ENCODE measurements at regions not wholly inside any gene's neighbourhood (a gene's known extent, or its start where the extent isn't known, plus 50 kb on each side); places are given as distances from the start of the nearest gene placed in this dataset.

DNA sequence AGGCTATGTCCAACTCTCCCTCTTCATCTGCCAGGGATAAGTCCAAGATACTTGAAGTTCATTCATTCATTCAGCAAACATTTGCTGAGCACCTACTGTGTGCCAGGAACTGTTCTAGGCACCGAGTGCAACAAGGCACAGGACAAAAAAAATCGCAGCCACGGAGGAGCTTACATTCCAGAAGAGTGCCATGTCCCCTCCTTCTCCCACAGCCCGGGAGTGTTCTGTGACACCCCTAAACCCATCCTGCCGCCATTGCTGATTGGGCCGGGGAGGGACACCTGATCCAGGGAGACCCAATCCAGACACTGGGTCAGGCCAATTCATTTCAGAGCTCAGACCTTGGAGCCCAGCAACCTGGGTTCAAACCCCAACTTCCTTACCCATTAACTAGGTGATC is 58.1 kb upstream of the NEURL1B start:
- TF ChIP-seq, protein P1, sequence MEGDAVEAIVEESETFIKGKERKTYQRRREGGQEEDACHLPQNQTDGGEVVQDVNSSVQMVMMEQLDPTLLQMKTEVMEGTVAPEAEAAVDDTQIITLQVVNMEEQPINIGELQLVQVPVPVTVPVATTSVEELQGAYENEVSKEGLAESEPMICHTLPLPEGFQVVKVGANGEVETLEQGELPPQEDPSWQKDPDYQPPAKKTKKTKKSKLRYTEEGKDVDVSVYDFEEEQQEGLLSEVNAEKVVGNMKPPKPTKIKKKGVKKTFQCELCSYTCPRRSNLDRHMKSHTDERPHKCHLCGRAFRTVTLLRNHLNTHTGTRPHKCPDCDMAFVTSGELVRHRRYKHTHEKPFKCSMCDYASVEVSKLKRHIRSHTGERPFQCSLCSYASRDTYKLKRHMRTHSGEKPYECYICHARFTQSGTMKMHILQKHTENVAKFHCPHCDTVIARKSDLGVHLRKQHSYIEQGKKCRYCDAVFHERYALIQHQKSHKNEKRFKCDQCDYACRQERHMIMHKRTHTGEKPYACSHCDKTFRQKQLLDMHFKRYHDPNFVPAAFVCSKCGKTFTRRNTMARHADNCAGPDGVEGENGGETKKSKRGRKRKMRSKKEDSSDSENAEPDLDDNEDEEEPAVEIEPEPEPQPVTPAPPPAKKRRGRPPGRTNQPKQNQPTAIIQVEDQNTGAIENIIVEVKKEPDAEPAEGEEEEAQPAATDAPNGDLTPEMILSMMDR (IDR thresholded peaks at IDR 0.05; ENCODE audit: low read depth, low read length, missing control alignments): no peak
- DNase-seq (ENCODE audit: extremely low read depth, low read depth): no peak
- no peak overlapping the region for H3K4me3 ChIP-seq (replicated peaks; ENCODE audit: low read depth, low read length)

DNA sequence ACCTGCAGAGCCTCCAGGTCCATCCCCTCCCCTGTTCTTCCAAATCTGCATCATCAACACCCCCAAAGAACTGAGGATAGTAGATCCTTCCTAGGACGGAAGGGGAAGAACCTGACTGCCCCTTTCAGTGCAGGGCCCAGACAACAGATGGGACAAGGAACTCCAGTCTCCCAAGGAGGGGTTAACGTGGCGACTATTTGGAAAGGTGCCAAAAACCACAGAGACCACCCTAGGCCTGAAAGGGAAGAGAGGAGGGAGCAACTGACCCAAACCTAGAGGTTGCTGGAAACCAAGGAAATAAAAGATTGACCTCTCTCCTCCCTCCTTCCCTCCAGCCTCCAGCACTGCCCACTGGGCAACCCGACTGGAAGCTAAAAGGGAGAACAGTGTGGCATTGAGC is 59.7 kb upstream of the NEURL1B start:
- no peak for DNase-seq (ENCODE audit: extremely low read depth, low read depth)
- TF ChIP-seq, protein P1 (IDR thresholded peaks at IDR 0.05; ENCODE audit: low read depth, low read length, missing control alignments): no peak
- no peak overlapping the region for H3K4me3 ChIP-seq (replicated peaks; ENCODE audit: low read depth, low read length)

DNA sequence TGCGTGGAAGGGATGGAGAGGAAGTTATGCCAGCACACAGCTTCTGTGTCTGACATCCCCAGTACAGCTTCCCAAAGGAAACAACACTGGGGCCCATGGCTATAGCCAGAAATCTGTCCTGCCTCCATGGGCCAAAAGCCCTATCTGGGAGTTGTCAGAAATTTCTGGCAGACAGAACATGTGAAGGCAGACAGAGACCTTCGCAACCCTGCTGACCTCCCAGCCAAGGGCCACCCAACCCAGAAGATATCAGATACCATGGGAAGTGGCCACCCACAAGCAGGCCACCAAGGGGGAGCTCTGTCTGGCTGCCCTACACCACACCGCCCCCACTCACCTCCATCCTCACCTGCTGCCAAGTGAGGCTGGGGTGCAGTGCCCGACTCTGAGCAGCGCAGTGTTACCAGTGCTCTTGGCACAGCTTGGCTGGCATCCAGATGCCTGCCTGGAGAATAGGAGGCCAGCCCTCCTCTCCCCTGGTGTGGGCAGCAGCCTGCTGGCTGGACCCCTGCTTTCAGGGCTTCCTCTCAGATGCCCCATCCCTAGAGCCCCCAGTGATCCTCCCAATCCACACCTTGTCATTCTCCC is 61.6 kb upstream of the NEURL1B start:
- DNase-seq (ENCODE audit: extremely low read depth, low read depth): no peak
- TF ChIP-seq, protein P1 (IDR thresholded peaks at IDR 0.05; ENCODE audit: low read depth, low read length, missing control alignments): no peak
- H3K4me3 ChIP-seq (replicated peaks; ENCODE audit: low read depth, low read length): no peak overlapping the region

DNA sequence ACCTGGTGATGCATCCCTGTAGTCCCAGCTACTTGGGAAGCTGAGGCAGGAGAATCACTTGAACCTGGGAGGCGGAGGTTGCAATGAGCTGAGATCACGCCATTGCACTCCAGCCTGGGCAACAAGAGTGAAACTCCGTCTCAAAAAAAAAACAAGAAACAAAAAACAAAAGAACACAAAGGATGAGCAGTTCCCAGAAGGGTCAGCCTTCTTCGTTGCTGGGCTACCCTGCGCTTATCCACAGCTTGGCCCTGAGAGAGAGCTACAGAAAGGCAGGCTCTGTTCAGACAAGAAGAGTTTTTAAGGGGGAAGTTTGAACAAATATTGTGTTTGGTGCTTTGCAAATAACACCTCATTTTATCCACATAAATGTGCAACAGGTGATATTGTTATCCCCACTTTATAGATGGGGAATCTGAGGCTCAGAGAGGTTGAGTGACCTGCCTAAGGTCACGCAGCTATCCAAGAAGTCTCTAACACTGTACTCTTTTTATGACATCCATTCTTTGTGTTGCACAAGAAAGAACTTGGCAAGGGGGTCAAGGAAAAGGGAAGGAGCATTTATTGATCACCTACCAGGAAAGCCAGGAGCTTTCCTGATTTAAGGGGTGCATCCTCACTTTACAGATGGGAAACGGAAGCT is 63.7 kb upstream of the NEURL1B start:
- TF ChIP-seq, protein P1 (IDR thresholded peaks at IDR 0.05; ENCODE audit: low read depth, low read length, missing control alignments): no peak
- no peak for DNase-seq (ENCODE audit: extremely low read depth, low read depth)
- no peak overlapping the region for H3K4me3 ChIP-seq (replicated peaks; ENCODE audit: low read depth, low read length)

DNA sequence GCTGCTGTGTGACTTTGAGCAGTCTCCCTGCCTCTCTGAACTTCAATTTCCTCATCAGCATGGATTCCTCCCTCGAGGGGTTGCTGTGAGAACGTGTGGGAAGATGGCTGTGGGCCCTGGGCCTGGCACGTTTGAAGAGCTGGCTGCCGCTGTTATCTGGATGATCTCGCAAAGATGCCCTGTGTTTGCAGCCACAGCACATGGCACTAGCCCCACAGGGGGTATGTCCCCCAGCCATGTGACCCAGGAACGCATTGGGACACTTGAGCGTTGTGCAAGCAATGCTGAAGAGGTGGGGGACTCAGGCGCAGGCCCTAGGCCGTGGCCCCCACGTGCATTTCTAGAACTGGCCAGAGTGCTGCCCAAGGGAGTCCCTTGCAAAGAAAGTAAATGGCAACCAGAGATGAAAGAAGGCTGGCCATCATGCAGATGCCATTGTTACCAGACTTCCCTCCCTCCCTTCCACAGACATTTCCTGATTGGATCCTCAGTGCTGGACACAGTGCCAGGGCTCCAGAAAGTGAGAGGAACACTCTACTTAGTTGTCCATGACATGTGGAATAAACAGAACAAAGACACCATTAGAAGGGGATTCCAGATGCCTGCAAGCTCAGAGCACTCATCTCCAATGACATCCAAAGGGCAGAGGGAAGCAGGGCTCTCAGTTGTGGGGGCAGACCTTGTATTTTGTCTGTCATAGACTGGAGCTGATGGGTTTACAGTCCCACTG is 65.1 kb upstream of the NEURL1B start:
- DNase-seq (ENCODE audit: extremely low read depth, low read depth): no peak
- H3K4me3 ChIP-seq (replicated peaks; ENCODE audit: low read depth, low read length): no peak overlapping the region
- TF ChIP-seq, protein P1 (IDR thresholded peaks at IDR 0.05; ENCODE audit: low read depth, low read length, missing control alignments): no peak

DNA sequence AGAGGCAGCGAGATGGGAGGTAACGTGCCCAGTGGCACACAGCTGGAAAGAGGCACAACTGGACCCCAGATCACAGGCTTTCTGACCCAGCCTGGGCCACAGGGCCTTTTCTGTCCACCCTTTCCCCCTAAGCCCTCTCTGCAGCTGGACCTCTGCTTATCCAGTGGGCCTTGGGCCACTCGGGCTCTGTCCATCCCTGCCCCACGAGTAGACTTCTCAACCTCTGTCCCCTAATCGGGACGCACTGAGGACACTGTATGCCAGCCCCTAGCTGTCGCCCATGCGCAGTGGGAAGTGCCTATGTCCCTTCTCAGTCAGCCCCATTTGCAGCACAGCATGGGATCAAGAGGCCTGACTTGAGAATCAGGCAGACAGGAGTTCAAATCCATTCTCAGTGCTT is 65.6 kb upstream of the NEURL1B start:
- H3K4me3 ChIP-seq (replicated peaks; ENCODE audit: low read depth, low read length): no peak overlapping the region
- TF ChIP-seq, protein P1 (IDR thresholded peaks at IDR 0.05; ENCODE audit: low read depth, low read length, missing control alignments): no peak
- no peak for DNase-seq (ENCODE audit: extremely low read depth, low read depth)

Measured in HFF-Myc (cell line).